Nephron progenitor cell (in vitro differentiated cells): ENCODE measurements at regions not wholly inside any gene's neighbourhood (a gene's known extent, or its start where the extent isn't known, plus 50 kb on each side); places are given as distances from the start of the nearest gene placed in this dataset.

Experiments
- DNase-seq: peaks from one replicate; pipeline ENCODE4 v3.0.0; 2021
- H3K27ac Mint-ChIP-seq: 2 replicates; pipeline ENCODE4 v1.8.0; 2021; ENCODE audit warnings: mild to moderate bottlenecking, moderate library complexity, mixed read lengths
- H3K27me3 Mint-ChIP-seq: 2 replicates; pipeline ENCODE4 v1.8.0; 2021; ENCODE audit warnings: mild to moderate bottlenecking, low read depth, mixed read lengths; ENCODE audit not compliant: poor library complexity
- H3K36me3 Mint-ChIP-seq: 2 replicates; pipeline ENCODE4 v1.8.0; 2021; ENCODE audit warnings: low read depth, mixed read lengths
- H3K4me1 Mint-ChIP-seq: 2 replicates; pipeline ENCODE4 v1.8.0; 2021; ENCODE audit warnings: mixed read lengths
- H3K4me3 Mint-ChIP-seq: 2 replicates; pipeline ENCODE4 v1.8.0; 2021; ENCODE audit warnings: mild to moderate bottlenecking, moderate library complexity, mixed read lengths
- H3K9me3 Mint-ChIP-seq: 2 replicates; pipeline ENCODE4 v1.8.0; 2021; ENCODE audit warnings: mild to moderate bottlenecking, moderate library complexity, mixed read lengths
- TF ChIP-seq, protein P1 (sequence below): fragments of 200-600 bp; sonication (generic); IDR thresholded peaks from 2 replicates; pipeline ENCODE4 v1.5.0; 2021; ENCODE audit warnings: antibody characterized with exemption

DNA sequence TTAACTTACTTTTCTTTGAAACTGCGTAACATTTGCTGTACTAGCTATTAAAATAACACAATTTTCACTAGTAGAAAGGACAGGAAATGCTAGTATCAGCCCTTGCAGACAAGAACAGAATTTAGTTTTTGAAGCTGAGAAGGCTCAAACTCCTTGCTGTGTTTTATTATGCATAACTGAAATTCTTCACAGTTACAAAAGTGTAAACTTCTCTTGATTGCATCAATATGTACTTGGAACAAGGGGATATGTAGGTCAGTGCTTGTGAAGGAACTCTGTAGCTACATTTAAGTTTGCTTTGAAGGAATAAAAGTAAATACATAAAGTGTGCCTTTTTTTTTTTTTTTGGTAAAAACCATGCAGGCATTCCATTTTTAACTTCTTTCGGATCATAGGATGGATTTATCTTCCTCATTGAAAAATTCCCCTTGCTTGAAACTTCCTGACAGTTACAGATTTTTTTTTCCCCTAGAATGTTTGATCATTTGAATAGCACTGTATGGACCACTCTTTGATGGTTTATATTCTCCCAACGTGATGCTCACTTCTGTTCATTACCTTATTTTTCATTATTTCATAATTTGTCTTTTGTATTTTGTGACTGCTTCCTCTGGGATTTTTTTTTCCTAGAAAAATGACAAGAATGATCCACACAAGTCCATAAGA is 94.9 kb upstream of the DAB2 start:
- H3K4me1 Mint-ChIP-seq: no peaks in the 10 kb centered on the region
- no peaks in the 10 kb centered on the region for H3K27me3 Mint-ChIP-seq
- no peak for DNase-seq
- H3K27ac Mint-ChIP-seq: no peak overlapping the region
- no peaks in the 10 kb centered on the region for H3K36me3 Mint-ChIP-seq
- peaks cover 4% of the 10 kb centered on the region for H3K9me3 Mint-ChIP-seq
- H3K4me3 Mint-ChIP-seq: no peak overlapping the region
- TF ChIP-seq, protein P1, sequence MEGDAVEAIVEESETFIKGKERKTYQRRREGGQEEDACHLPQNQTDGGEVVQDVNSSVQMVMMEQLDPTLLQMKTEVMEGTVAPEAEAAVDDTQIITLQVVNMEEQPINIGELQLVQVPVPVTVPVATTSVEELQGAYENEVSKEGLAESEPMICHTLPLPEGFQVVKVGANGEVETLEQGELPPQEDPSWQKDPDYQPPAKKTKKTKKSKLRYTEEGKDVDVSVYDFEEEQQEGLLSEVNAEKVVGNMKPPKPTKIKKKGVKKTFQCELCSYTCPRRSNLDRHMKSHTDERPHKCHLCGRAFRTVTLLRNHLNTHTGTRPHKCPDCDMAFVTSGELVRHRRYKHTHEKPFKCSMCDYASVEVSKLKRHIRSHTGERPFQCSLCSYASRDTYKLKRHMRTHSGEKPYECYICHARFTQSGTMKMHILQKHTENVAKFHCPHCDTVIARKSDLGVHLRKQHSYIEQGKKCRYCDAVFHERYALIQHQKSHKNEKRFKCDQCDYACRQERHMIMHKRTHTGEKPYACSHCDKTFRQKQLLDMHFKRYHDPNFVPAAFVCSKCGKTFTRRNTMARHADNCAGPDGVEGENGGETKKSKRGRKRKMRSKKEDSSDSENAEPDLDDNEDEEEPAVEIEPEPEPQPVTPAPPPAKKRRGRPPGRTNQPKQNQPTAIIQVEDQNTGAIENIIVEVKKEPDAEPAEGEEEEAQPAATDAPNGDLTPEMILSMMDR: no peak

DNA sequence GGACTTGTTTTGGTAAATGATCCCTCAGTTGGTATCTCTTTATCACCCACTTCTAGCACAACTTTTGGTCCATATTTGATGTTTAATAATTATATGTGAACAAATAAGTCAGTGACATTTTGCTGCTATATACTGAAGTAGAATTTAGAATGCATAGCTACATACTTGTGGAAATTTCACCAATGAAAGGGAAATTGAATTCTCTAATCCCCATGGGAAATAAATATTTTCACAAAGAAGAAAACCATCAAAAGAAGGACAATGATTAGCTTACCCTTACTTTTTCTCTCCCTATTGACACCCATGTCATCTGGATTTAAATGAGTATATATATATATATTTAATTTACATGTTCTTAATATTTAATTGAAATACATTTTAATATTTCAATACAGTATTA is 94.3 kb upstream of the DAB2 start:
- H3K36me3 Mint-ChIP-seq: no peaks in the 10 kb centered on the region
- peaks cover 4% of the 10 kb centered on the region for H3K9me3 Mint-ChIP-seq
- no peak for DNase-seq
- no peak overlapping the region for H3K27ac Mint-ChIP-seq
- H3K4me3 Mint-ChIP-seq: no peak overlapping the region
- TF ChIP-seq, protein P1: no peak
- no peaks in the 10 kb centered on the region for H3K4me1 Mint-ChIP-seq
- H3K27me3 Mint-ChIP-seq: no peaks in the 10 kb centered on the region

DNA sequence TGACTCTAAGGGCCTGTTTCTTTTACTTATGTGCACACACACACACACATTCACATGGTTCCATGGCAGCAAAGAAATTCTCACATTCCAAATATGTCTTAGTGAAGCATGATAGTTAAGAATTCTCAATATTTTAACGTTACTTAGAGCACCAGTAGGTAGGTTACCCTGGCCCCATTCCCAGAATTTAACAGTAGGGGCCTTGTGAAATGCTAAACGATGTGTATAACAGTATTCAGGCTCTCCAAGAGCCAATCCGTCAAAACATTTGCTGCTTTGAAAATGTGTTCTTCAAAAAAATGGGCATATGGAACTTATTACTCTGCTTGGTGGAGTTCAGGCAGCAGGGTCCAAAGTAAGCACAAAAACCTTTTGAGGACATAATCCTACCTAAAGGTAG is 93.7 kb upstream of the DAB2 start:
- no peaks in the 10 kb centered on the region for H3K4me1 Mint-ChIP-seq
- no peak overlapping the region for H3K4me3 Mint-ChIP-seq
- no peaks in the 10 kb centered on the region for H3K36me3 Mint-ChIP-seq
- TF ChIP-seq, protein P1: no peak
- peaks cover 4% of the 10 kb centered on the region for H3K9me3 Mint-ChIP-seq
- DNase-seq: no peak
- H3K27me3 Mint-ChIP-seq: no peaks in the 10 kb centered on the region
- H3K27ac Mint-ChIP-seq: no peak overlapping the region

DNA sequence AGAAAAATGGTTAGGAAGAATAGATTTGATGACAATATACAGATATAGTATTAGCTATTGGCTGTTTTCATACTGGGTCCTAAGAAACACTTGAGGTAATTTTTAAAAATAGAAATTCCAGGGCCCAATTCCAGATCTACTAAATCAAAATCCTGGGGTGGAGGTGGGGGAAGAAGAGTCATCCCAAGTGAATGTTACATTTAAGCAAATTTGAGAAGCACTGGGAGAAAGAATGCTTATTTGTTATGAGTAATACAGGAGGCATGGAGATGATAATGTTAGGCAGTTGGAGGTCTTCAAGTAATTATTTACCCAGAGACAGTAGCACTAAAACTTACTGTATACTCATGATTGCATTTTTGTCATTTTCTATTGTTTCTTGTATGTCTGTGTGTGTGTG is 93.0 kb upstream of the DAB2 start:
- TF ChIP-seq, protein P1: no peak
- Mint-ChIP-seq H3K4me1 (no peaks in the 10 kb centered on the region), H3K36me3 (no peaks in the 10 kb centered on the region), H3K27me3 (no peaks in the 10 kb centered on the region), H3K9me3 (peaks cover 4% of the 10 kb centered on the region), H3K4me3 (no peak overlapping the region), H3K27ac (no peak overlapping the region)
- DNase-seq: no peak

DNA sequence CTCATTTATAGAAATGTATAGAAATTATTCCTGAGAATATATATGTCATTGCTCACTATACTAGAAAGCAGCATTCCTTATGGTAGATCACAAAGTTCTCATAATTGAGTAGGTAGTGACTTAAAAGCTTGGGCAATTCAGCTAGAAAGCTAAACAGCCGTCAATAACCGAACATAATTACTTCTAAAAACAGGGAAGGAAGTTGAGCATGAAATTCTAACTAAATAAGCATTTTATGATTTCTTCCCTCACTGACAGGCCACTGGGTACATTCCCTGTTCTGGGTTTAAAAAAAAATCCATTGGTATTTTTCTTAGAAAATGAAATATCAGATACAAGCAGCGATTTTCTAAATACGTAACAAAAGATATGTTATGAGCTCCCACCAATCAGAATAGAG is 91.1 kb upstream of the DAB2 start:
- no peaks in the 10 kb centered on the region for H3K4me1 Mint-ChIP-seq
- H3K9me3 Mint-ChIP-seq: no peaks in the 10 kb centered on the region
- DNase-seq: no peak
- no peaks in the 10 kb centered on the region for H3K27me3 Mint-ChIP-seq
- no peak overlapping the region for H3K4me3 Mint-ChIP-seq
- H3K27ac Mint-ChIP-seq: no peak overlapping the region
- TF ChIP-seq, protein P1: no peak
- no peaks in the 10 kb centered on the region for H3K36me3 Mint-ChIP-seq

DNA sequence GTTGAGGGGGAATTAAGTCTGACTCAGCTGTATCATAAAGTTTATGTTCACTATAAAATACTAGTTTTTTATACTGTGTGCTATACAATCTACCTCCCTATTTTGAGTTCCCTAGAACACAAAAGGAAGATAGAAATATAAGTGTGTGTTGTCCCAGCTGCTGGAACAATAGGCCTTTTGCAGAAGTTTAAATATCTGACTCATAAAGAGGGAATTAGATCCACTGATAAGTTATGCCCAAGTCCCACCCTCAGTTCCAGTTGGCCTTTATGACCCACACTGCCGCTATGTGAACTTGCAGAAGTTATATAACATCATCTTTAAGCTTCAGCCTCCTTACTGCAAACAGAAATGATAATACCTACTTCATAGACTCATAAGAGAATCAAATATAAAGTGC is 88.5 kb upstream of the DAB2 start:
- TF ChIP-seq, protein P1: no peak
- no peaks in the 10 kb centered on the region for H3K36me3 Mint-ChIP-seq
- DNase-seq: no peak
- no peak overlapping the region for H3K4me3 Mint-ChIP-seq
- H3K27ac Mint-ChIP-seq: no peak overlapping the region
- no peaks in the 10 kb centered on the region for H3K9me3 Mint-ChIP-seq
- H3K27me3 Mint-ChIP-seq: no peaks in the 10 kb centered on the region
- H3K4me1 Mint-ChIP-seq: no peaks in the 10 kb centered on the region
